ENCODE measurements at regions not wholly inside any gene's neighbourhood (a gene's known extent, or its start where the extent isn't known, plus 50 kb on each side); places are given as distances from the start of the nearest gene placed in this dataset.
"Not testable (repeated sequence)": the region's sequence is repeated elsewhere in the genome, so short reads cannot be mapped to it uniquely, and the experiment has no call there.

DNA sequence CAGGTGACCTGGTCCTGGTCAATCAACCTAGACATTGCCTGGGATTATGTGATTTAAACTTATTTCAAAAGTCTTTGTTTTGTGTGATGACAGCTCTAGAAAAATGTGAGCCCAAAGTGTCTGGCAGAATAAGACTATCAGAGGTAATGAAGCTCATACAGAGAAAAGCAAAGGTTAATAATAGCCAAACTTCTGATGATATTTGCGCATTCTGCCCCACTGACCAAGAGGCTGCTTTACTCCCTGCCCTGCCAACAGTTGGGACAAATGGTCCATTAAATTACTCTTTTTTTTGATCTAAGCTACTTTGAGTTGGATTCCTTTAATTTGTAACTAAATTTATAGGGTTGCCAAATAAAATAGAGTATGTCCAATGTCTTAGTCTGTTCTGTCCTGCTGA, 911.2 kb downstream of the MCTP2 start:
- no peak for DNase-seq (ENCODE audit: low spot score)

DNA sequence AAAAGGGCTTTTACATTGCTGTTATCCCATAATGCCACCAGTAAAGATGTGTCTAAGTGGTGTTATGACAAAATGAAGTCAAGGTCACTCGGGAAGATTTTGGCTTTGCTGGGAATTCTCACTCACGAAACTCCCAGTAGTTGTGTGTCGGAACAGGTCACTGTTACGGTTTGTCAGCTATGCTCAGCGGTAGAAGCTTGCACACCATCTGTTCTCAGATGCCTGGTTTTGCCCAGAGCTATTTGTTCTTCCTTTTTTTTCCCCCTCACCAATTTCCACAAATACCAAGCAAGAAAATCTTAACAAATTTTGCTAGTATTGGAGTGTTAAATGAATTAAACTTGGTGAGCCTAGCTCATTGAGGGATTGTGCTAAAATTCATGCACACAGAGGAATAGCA, 915.1 kb downstream of the MCTP2 start:
- no peak for DNase-seq (ENCODE audit: low spot score)

DNA sequence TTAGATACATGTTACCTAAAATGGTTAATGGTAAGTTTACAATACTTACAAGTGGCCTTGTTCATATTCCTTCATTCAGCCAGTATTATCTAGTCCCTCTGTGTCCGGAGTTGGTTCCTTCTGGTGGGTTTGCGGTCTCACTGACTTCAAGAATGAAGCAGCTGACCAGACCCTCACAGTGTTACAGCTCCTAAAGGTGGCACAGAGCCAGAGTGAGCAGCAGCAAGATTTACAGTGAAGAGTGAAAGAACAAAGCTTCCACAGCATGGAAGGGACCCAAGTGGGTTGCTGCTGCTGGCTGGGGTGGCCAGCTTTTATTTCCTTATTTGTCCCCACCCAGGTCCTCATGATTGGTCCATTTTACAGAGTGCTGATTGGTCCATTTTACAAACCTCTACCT, 916.8 kb downstream of the MCTP2 start:
- no peak for DNase-seq (ENCODE audit: low spot score)

DNA sequence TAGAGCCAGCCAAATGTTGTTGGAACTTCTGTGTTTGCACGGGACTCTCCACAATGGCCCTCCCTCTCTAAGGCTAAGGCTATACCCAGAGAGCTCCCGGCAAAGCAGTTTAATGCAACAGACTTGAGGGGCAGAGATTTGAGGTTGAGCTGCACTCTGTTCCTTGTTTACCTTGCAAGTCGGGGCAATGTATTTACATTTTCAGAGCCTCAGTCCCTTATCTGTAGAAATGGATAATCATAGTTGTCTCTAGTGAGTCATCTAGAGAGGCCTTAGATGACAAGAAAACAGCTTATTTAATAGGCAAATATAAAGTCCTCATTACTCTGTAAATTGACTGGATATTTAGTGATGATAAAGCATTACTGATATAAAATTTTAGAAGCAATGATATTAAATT, 917.7 kb downstream of the MCTP2 start:
- DNase-seq (ENCODE audit: low spot score): no peak

DNA sequence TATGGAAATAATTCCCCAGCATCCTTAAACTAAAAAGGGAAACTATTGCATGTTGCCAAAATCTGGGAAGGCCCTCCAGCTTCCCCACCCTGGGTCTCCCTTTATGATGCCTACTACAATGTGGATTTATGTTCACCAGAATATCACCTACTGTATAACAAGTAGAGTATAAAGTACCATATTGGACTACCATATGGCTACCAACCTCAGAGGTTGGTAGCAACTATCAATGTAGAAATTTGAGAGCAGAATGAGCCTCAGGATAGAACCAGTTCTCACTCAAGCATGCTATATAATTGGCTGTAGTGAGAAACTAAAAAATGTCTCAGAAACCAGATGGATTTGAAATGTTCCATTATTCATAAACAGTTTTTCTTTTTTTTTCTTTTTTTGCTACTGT, 918.4 kb downstream of the MCTP2 start:
- no peak for DNase-seq (ENCODE audit: low spot score)

DNA sequence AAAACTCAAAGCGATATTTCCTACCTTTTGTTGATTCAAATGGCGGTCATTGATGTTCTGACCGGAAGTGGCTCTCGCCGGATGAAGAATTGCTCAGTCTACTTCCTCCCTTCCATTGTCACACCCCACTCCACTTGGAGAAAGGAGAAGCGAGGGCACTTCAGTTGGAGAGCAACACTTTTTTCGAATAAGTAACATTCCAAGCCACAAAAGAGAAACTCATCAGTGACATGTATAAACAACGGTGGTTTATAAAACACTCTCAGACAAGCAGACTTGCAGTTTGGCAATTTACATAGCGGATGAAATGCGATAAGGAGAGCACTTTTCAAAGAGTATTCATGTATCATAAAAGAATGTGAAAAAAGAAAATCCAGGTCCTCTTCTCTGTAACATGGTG, 919.1 kb downstream of the MCTP2 start:
- DNase-seq (ENCODE audit: low spot score): no peak

DNA sequence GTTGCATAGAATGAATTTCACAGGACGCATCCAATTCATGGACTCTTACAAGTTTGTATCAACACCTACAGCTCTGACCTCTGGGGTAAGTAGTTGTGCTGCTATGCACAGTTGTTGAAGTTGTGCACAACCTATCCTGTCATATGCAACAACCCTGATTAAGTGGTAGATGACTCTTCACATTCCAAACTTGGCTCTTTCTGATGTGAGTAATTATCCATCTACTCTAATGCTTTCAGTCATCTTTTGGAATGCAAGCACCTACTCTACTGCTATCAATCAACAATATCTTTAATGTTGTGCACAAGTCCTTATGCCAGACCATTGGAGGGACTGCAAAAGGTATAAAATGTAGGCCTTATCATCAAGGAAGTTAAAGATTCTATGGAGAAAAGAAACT, 921.4 kb downstream of the MCTP2 start:
- DNase-seq (ENCODE audit: low spot score): no peak

DNA sequence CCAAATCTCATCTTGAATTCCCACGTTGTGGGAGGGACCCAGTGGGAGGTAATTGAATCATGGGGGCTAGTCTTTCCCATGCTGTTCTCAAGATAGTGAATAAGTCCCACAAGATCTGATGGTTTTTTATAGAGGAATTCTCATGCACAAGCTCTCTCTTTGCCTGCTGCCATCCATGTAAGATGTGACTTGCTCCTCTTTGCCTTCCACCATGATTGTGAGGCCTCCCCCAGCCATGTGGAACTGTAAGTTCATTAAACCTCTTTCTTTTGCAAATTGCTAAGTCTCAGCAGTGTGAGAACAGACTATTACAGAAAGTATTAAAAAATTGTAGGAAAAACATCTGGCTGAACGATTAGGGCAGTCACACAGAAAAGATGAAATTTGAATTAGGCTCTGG, 921.8 kb downstream of the MCTP2 start:
- DNase-seq (ENCODE audit: low spot score): not testable (repeated sequence)

DNA sequence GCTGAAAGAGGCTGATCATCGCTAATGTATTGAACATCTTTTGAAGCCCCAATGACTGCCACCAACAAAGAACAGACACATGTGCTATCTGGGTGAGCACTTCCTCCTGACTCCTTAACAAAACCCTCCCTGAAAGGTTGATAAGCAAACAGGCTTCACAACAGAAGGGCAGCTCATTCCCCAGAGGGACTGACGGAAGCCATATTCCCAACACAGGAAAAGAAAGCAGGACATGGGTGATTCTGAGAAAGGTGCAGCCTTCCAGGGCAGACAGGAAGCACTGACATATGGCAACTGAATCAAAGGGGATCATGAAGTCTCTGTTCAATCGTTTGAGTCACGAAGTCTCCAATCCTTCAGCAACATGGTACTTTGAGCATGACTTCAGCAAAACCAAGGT, 929.0 kb downstream of the MCTP2 start:
- no peak for DNase-seq (ENCODE audit: low spot score)

DNA sequence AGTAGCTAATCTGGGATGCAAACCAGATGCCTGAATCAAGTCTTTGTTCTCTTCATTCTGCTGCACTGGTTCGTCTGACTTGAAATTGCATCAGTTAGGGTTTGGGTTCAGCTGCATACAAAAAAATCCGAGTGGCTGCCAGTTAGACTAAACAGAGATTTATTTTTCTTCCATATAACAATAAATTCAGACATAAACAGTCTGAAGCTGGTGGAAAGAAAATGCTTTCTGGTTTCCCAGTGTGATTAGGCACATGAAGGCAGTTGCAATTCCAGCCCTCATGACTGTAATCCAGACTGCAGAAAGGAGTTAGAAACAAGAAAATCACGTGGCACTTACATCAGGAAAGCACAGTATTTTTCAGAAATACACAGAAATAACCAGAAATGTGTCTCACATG, 930.7 kb downstream of the MCTP2 start:
- no peak for DNase-seq (ENCODE audit: low spot score)

DNA sequence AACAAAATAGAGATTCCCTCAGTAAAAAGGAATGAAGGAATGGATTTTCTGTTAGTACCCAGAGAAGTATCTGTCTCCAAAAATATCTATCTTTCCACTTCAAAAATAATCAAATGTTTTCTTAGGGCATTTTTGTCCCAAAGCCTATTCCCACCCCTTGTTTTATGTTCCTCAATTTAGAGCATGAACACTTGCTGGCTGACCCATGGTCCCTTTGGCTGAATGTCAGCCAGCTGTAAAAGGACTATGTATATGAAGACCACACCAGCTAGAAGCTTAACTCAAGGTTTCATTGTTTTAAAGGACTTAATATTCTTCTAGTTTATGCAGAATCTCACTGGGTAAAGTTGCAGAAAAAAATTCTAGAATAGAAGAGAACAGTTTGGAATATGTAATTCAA, 931.2 kb downstream of the MCTP2 start:
- DNase-seq (ENCODE audit: low spot score): no peak

DNA sequence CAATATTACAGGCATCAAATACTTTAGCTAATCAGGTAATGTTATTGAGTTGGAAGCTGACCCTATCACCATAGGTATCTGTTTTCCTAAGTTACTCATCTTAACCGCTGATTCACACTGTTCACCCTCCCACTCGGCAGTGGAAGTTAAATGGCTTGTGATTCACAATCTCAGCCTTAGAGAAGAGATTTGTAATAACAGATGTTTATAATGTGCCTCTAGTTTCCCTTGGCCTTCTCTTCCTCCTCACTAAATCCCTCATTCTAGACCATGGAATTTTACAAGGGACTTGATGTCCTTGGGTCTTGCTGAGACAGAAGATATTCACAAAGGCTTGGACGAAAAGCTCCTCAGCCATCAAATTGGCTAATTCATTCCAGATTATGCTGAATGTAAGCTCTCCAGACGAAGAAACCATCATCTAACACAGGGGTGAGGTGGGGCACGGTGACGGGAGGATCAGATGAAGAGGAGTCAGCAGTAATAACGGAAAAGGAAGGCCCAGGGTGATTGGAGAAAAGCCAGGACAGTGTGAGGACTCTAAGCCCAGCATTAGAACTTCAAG, 931.7 kb downstream of the MCTP2 start:
- no peak for DNase-seq (ENCODE audit: low spot score)

DNA sequence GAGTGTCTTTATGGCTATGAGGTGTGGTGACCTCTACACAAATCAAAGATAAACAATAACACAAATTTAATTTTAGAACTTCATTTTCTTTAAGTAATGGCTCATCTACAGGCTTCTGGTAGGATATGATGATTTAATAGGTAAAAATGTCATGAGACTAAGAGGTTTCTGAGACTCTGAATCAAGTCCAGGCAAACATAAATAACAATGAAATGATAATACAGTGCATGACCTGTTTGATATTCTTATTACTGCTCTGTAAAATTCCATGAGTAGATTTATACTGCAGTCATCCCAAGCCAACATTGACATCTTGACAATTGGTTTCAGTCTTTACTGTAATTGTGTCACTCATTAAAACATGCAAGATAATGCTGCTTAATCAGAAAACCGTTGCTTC, 936.8 kb downstream of the MCTP2 start:
- DNase-seq (ENCODE audit: low spot score): no peak

DNA sequence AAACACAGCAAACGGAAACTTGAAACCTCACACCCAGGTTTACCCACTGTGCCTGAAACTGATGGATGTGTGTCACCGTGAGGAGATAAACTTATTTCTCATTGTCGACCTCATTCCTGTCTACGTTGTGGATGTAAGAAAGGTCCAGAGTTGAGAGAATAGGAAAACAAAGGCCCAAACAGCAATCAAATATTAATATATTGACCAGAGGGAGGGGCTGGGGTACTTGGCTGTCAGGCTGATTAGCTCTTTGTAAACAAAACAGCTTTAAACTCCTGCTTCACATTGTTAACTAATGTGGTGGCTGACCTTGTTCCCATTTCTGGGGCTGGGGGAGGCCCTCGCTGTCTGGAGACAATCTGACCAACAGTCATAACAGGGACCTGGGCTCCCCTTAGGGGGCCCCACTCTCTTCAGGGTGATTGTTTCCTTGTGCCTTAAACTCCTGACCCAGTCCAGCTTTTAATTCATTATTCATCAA, 937.6 kb downstream of the MCTP2 start:
- no peak for DNase-seq (ENCODE audit: low spot score)

DNA sequence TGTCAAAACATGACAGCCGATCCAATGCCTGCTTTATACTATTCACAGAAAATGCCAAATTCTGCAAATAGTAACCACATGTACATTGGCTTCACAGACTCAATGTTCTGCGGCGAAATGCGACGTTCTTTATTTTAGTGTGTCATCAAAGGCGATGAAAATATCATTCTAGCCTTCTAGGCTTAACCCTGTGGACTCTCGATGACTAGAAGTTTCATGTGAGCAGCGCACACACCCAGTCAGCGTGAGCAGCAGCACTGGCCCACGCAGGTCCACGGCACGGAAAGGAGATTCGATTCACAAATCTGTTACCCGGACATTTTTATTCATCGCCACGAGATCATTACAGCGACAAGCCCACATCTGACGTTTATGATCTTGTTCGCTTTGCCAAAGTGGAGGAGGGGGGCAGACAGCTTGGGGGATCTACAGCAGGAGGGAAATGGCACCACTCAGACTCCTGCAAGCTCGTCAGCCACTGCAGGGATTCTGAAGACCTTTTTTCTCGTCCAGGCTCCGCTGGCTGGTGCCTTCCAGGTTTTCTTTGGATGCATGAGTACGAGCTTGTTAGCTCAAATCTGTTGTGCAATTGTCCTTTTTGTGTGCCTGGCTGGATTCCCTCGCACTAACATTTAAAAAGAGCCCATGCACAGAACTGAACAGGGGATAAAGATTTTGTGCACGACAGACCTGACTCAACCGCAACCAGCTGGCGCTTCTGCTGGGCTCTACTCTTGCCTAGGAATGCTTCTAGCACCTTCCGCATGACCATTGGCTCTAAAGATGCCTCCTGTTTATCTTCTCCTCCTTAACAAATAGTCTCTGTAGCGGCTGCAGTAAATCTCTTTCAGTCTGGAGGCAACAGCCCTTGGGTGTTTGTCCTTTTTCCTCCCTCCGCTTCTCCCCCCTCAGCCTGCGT, 938.4 kb downstream of the MCTP2 start:
- DNase-seq (ENCODE audit: low spot score): peak; percentile 69

DNA sequence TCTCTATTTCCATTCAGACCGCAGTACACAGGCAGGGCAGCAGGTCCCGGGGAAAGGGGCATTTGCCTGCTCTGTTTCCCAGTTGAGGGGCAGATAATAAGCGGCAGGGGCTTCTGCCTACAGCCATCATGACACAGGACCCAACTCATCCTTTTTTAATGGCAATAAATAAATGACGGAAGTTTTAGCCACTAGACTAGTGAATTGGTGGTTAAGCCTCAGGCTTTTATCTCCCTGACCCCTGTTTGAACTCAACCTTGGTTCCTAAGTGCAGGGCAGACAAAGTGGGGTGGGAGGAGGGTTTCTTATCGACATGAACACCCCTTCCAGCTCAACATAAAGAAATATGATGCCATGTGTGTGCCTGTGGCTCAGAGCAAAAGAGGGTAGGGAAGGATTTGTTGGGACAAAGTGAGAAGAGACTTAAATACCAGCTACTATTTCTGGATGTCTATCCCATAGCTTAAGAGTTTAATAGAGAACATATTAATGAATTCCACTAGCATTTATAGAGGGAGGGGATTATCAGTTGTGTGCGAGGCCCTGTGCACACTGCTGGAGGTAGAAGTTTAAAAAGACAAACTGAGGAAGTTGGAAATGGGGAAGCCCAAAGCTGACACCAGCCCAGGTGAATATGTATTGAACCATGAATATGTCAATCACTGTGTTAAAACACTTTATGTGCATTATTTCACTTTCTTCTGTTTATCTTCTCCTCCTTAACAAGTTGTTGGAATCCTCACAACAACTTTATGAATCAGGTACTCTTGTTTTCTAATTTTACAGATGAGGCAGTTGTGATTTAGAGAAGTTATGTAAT, 939.4 kb downstream of the MCTP2 start:
- DNase-seq (ENCODE audit: low spot score): no peak

DNA sequence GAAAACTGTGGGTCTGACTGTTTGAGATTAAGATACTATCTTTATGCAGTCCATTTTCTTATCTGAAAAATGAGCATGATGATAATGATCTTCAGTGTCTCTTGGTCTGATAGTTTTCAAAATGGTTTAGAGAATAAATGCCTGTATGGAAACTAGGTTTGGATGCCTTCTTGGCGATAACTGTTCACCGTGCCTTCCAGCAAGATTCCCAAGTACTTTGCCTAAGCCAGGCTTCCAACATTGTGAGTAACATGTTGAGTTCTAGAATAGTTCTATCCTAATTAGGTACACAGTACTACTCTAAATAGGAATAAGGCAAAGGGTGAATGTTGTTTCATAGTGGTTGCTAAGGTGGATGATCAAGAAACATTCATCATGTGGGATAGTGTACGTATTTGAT, 940.2 kb downstream of the MCTP2 start:
- no peak for DNase-seq (ENCODE audit: low spot score)

DNA sequence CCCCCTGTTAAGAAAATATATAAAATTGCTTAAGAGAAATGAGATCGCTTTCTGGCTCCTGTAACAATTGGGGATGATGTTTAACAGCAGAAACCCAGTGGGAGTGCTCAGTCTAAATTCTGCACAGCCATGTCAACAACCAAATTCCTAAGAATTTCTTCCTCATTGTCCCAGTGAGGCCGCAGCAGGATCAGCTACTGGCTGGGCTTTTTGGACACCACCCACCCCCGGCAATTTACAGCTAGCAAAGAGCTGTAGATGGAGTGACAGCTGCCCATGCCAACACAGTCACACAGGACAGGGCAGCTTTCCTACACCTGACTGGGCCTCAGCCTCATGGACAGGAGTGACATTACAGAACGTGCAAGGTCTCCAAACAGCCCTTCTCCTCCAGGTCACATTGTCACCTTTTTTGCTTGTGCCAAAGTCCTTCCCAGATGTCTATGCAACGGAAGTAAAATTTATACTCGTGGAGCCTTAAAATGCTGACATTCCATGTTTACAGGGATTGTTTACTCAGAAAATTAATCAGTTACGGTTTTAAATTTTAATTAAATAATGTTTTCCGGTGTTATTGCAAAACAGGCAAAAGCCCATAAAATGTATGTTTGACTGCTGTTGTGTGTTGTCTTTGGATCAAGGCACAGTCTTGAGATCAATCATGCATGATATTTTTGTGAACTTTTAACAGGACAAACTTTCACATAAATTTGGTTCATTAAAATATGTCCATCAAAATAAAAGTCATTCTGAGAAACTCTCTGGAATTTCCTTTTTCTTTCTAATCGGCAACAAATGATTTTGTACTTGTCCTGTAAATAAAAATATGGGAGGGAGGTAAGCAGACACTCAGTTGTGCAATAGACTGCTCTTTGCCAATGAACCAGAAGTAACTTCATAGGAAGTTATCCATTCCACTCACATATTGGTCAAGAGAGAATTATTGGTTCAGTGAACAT, 943.2 kb downstream of the MCTP2 start:
- no peak for DNase-seq (ENCODE audit: low spot score)

DNA sequence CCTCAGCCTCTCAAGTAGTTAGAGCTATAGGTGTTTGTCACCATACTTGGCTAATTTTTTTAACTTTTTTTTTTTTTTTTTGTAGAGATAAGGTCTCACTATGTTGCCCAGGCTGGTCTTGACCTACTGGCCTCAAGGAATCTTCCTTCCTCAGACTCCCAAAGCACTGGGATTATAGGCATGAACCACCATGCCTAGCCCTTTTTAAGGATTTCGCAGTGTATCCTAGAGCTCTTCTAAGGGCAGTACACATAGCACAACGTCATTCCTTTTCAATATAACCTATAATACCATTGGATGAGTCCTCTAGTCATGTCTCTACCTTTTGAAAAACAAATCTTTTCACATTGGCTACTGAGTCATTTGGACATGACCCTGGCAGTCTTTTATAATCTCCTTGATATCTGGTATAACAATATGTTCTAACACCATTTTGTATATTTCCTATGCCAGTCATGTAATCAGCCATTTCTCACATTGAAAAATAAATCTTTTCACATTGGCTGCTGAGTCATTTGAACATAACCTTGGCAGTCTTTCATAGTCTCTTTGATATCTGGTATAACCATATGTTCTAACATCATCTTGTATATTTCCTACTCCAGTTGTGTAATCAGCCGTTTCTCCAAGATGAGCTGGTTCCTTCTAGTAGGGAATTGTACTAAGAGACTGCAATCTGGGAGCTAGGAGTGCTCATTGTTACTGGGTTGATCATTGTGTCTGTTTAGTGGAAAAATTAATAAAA, 944.7 kb downstream of the MCTP2 start:
- no peak for DNase-seq (ENCODE audit: low spot score)

DNA sequence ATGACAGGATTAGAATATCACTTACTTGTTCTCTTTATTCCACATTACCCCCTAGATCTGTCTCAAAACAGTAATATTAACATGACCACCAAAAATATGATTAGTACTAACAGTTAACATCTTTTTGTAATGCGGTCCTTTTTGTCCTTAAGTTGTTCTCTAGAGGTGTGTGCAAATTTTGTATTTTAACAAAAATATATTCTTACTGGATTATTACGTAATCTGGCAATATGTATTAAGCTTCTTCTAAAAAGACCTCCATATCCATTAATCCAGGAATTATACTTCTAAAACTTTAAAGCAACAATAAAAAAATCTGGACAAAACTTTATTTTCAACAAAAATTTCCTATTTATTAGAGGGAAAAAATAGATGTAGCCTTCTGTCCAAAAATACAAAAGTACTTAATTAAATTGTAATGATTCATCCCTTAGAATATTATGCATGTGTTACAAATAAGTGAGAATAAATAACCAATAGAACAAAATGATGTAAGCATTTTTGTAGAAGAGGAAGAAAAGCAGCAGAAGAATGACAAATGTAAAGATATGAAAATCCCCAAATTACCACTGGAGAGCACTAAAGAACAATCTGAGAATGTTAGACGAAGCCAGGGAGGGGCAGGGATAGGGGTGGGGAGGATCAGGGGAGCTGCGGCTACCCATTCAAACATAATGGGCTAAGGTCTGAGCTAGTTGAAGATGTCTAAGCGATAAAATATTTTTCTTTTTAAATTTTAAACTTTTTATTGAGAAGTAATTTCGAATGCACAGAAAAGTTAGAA, 945.6 kb downstream of the MCTP2 start:
- no peak for DNase-seq (ENCODE audit: low spot score)
